Kidney (tissue), 13 donors: ENCODE measurements at regions not wholly inside any gene's neighbourhood (a gene's known extent, or its start where the extent isn't known, plus 50 kb on each side); places are given as distances from the start of the nearest gene placed in this dataset.

Source experiments
- DNase-seq, 5 donors: peaks; one replicate each; pipeline ENCODE4 v3.0.0-alpha.2; 2013 to 2020
- FAIRE-seq: peaks from 2 replicates; lab custom pipeline; 2012; peaks lifted over from hg19 to GRCh38; lab: Jason Lieb, UNC
- H3K27ac ChIP-seq, 2 donors: one replicate each; pipeline ENCODE4 v1.7.0; 2013; ENCODE audit warnings: low read depth in 2 of 2, low read length in 2 of 2, inconsistent platforms in 1 of 2
- H3K27me3 ChIP-seq: one replicate; pipeline ENCODE4 v1.7.1; 2013; ENCODE audit warnings: low read length, inconsistent platforms; ENCODE audit not compliant: control insufficient read depth, insufficient read depth
- H3K36me3 ChIP-seq, 3 donors: one replicate each; pipeline versions ENCODE4 v1.7.0 to v1.7.1; 2013; ENCODE audit warnings: low read length in 3 of 3, control low read depth in 1 of 3, inconsistent platforms in 1 of 3; ENCODE audit not compliant: insufficient read depth in 3 of 3, control insufficient read depth in 2 of 3
- H3K4me1 ChIP-seq, 3 donors: one replicate each; pipeline versions ENCODE4 v1.7.0 to v1.7.1; 2013; ENCODE audit warnings: low read length in 3 of 3, inconsistent platforms in 1 of 3, low read depth in 1 of 3; ENCODE audit not compliant: control insufficient read depth in 2 of 3, insufficient read depth in 2 of 3
- H3K4me3 ChIP-seq, 3 donors: one replicate each; pipeline versions ENCODE4 v1.7.0 to v1.8.1; 2013; ENCODE audit warnings: low read length in 3 of 3, control low read depth in 1 of 3, inconsistent platforms in 1 of 3
- H3K9ac ChIP-seq, 3 donors: one replicate each; pipeline versions ENCODE4 v1.7.0 to v1.7.1; 2013; ENCODE audit warnings: low read length in 3 of 3, control low read depth in 1 of 3, inconsistent platforms in 1 of 3
- H3K9me3 ChIP-seq, 3 donors: one replicate each; pipeline versions ENCODE4 v1.7.0 to v1.7.1; 2013; ENCODE audit warnings: low read length in 3 of 3, control low read depth in 1 of 3, inconsistent platforms in 1 of 3; ENCODE audit not compliant: control insufficient read depth in 2 of 3, insufficient read depth in 1 of 3
- intact Hi-C: fragments of 100-400 bp; cut with DNase I; formaldehyde crosslinking; loops from one replicate; pipeline ENCODE4 v1.11.1; 2022
- TF ChIP-seq, protein P1 (sequence below): IDR thresholded peaks from 3 replicates; pipeline ENCODE4 v1.5.1; 2012; ENCODE audit warnings: mild to moderate bottlenecking, moderate library complexity, borderline replicate concordance; ENCODE audit not compliant: insufficient read depth; ENCODE audit errors: extremely low read depth
- donor health status: control.
- donor health status: control.
- donor health status: control.
- donor health status: control.
- donor health status: control.
- donor health status: DM: yes; HTN: yes; CAD: no.
- donor health status: Normal renal cell carcinoma (clear cell type).

DNA sequence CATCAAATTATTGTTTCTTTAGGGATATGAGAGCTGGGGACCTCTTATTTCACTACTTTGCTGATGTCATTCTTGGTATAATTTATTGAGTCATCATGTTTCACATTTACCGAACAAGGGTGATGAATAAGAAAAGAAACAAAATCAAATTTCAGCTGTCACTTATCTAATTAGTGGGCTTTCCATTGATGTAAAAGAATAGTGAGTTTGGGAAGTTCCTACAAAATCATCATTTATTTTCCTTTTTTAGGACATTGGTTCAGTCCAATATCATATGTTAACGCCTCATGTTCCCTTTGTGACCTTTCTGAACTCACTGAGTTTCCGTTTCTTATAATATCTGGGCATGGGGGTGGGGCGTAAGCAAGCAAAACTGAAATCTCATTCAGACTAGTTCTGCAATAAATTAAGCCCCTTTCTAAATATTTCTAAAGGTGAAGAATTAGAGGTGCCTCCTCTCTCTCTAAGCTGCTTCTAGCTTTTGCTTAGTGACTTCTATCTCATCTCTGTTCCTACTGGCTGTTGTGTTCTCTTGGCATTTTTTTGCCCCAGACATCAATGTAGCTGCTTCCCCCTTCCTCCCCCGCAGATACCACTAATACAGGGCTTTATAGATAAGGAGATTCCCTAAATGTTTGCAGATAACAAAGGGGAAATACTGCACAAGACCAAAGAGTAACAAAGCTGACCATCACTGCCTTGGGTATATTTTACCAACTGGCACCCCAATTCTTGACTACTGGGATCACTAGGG is 238.0 kb upstream of the CTNNB1 start:
- intact Hi-C loops: no loop called here
- H3K27ac ChIP-seq: no peak overlapping the region
- no peaks in the 10 kb centered on the region for H3K36me3 ChIP-seq
- TF ChIP-seq, protein P1, sequence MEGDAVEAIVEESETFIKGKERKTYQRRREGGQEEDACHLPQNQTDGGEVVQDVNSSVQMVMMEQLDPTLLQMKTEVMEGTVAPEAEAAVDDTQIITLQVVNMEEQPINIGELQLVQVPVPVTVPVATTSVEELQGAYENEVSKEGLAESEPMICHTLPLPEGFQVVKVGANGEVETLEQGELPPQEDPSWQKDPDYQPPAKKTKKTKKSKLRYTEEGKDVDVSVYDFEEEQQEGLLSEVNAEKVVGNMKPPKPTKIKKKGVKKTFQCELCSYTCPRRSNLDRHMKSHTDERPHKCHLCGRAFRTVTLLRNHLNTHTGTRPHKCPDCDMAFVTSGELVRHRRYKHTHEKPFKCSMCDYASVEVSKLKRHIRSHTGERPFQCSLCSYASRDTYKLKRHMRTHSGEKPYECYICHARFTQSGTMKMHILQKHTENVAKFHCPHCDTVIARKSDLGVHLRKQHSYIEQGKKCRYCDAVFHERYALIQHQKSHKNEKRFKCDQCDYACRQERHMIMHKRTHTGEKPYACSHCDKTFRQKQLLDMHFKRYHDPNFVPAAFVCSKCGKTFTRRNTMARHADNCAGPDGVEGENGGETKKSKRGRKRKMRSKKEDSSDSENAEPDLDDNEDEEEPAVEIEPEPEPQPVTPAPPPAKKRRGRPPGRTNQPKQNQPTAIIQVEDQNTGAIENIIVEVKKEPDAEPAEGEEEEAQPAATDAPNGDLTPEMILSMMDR: no peak
- no peak overlapping the region for H3K9ac ChIP-seq
- no peaks in the 10 kb centered on the region for H3K27me3 ChIP-seq
- peaks cover 0 to 7% (median 0%) of the 10 kb centered on the region in 3 donors for H3K9me3 ChIP-seq
- H3K4me3 ChIP-seq: no peak overlapping the region
- DNase-seq (no peak), FAIRE-seq (no peak)
- no peaks in the 10 kb centered on the region for H3K4me1 ChIP-seq

DNA sequence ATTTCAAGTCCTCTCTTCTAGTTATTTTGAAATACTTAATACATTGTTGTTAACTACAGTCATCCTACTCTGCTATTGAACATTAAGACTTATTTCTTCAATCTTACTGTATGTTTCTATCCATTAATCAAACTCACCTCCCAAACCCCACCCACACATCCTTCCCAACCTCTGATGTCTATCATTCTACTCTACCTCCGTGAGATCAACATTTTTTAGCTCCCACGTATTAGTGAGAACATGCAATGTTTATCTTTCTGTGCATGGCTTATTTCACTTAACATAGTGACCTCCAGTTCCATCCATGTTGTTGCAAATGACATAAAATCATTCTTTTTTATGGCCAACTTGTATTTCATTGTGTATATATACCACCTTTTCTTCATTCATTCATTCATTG is 236.6 kb upstream of the CTNNB1 start:
- Histone ChIP-seq H3K27me3 (no peaks in the 10 kb centered on the region), H3K4me3 (no peak overlapping the region), H3K27ac (no peak overlapping the region), H3K36me3 (no peaks in the 10 kb centered on the region), H3K4me1 (no peaks in the 10 kb centered on the region), H3K9ac (no peak overlapping the region), H3K9me3 (peaks cover 0 to 7% (median 0%) of the 10 kb centered on the region in 3 donors)
- TF ChIP-seq, protein P1: no peak
- FAIRE-seq (no peak), DNase-seq (no peak)
- intact Hi-C loops: no loop called here

DNA sequence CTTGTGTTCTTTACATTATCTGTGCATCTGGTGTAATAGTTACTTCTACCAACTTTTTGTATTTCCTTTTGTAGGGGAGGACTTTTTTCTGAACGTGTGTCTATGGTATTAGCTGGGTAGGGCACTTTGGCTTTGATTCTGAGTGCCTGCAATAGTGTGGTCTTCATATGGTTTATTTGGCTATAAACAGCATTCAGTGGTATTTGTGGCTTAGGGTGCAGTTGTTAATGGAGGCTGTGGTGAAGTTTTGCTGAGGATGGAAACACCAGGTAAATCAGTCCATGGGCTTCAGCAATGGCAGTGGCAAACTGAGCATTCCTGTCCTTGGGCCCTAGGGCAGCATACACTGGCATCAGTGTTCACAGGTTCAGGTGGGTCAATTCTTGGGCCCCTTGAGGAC is 230.6 kb upstream of the CTNNB1 start:
- DNase-seq: no peak
- Histone ChIP-seq H3K36me3 (no peaks in the 10 kb centered on the region), H3K9me3 (peaks cover 0 to 3% (median 0%) of the 10 kb centered on the region in 3 donors), H3K4me1 (peaks cover 0 to 7% (median 6%) of the 10 kb centered on the region in 3 donors), H3K9ac (no peak overlapping the region), H3K27me3 (no peaks in the 10 kb centered on the region), H3K27ac (no peak overlapping the region), H3K4me3 (no peak overlapping the region)
- FAIRE-seq: no peak
- TF ChIP-seq, protein P1: no peak
- intact Hi-C loops: no loop called here
